ENCODE measurements at regions not wholly inside any gene's neighbourhood (a gene's known extent, or its start where the extent isn't known, plus 50 kb on each side); places are given as distances from the start of the nearest gene placed in this dataset.

DNA sequence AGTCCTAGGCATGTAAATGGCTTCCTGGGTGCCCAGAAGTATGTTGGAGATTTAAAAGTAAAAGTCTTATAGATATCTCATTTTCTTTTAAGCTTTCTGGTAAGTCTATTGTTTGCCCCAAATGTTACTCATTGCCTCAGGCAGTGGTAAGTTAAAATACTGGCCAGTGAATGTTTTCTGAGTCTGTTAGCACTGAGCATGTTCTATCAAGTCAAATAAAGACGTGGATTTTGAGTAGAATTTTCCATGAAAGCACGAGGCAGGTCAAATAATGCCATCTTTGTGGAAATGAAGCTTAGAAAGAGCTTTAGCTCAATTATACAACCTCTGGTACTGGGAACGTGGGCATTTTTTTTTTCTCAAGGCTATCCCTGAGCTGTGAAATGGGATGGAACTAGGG is 651.3 kb upstream of the ACO1 start:
- Mint-ChIP-seq H3K27me3 (no peaks in the 10 kb centered on the region), H3K36me3 (ENCODE audit: low read depth) (no peaks in the 10 kb centered on the region), H3K4me3 (no peak overlapping the region), H3K4me1 (ENCODE audit: low read depth) (no peaks in the 10 kb centered on the region), H3K9me3 (no peaks in the 10 kb centered on the region), H3K27ac (no peak overlapping the region)
- CTCF ChIA-PET, result no interaction called here
- POLR2A ChIA-PET, result no interaction called here
- intact Hi-C loops (cut with micrococcal nuclease), result no loop called here
- ATAC-seq, result no peak
- DNase-seq, result no peak
- TF ChIP-seq, protein P1, sequence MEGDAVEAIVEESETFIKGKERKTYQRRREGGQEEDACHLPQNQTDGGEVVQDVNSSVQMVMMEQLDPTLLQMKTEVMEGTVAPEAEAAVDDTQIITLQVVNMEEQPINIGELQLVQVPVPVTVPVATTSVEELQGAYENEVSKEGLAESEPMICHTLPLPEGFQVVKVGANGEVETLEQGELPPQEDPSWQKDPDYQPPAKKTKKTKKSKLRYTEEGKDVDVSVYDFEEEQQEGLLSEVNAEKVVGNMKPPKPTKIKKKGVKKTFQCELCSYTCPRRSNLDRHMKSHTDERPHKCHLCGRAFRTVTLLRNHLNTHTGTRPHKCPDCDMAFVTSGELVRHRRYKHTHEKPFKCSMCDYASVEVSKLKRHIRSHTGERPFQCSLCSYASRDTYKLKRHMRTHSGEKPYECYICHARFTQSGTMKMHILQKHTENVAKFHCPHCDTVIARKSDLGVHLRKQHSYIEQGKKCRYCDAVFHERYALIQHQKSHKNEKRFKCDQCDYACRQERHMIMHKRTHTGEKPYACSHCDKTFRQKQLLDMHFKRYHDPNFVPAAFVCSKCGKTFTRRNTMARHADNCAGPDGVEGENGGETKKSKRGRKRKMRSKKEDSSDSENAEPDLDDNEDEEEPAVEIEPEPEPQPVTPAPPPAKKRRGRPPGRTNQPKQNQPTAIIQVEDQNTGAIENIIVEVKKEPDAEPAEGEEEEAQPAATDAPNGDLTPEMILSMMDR (IDR thresholded peaks at IDR 0.05), result no peak

GRCh38 chr9:31736581-31737179 is 647.8 kb upstream of the ACO1 start:
- TF ChIP-seq, protein P1 (IDR thresholded peaks at IDR 0.05), result no peak
- ChIA-PET CTCF (no interaction called here), POLR2A (no interaction called here)
- Mint-ChIP-seq H3K4me3 (no peak overlapping the region), H3K27ac (no peak overlapping the region), H3K36me3 (ENCODE audit: low read depth) (no peaks in the 10 kb centered on the region), H3K27me3 (no peaks in the 10 kb centered on the region), H3K4me1 (ENCODE audit: low read depth) (no peaks in the 10 kb centered on the region), H3K9me3 (no peaks in the 10 kb centered on the region)
- ATAC-seq (no peak), DNase-seq (no peak)
- intact Hi-C loops (cut with micrococcal nuclease), result no loop called here

DNA sequence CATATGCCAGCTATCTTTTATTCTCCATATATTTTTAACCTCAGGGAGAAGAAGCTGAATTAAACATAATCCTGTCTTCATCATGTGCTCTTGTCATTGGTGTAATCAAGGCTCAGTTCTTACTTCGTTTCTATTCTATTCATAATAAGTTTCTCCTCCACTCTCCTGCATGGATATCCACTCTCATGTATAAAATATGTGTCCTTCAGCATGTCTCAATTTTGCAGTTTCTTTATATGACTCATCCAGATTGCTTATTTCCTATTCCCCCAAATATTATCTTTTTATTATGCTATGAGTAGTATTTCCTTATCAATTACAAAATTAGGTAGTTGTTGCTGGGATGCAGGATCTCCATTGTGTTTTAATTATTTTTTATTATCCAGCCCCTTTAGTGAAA is 643.7 kb upstream of the ACO1 start:
- ChIA-PET POLR2A (no interaction called here), CTCF (no interaction called here)
- DNase-seq (no peak), ATAC-seq (no peak)
- TF ChIP-seq, protein P1 (IDR thresholded peaks at IDR 0.05), result no peak
- H3K27ac Mint-ChIP-seq, result no peak overlapping the region
- H3K36me3 Mint-ChIP-seq (ENCODE audit: low read depth), result no peaks in the 10 kb centered on the region
- no peaks in the 10 kb centered on the region for H3K27me3 Mint-ChIP-seq
- H3K9me3 Mint-ChIP-seq, result no peaks in the 10 kb centered on the region
- no peak overlapping the region for H3K4me3 Mint-ChIP-seq
- intact Hi-C loops (cut with micrococcal nuclease), result no loop called here
- H3K4me1 Mint-ChIP-seq (ENCODE audit: low read depth), result no peaks in the 10 kb centered on the region

DNA sequence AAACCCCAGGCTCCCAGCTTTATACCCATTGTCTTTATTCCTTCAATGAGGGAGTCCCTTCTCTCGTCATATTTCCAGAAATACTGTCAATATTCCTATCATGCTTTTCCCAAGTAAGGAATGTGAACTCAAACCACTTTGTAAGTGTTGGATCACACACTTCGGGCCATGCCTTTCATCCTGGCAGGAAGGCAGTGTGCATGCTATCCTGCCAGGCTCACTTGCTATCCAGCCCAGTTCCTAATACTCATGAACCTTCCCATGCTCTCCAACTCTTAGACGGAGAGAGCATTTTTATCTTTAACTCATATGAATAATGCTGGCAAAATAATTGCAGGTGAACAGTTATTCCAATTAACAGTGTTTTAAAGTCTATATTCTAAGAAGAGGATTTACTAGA is 639.9 kb upstream of the ACO1 start:
- TF ChIP-seq, protein P1 (IDR thresholded peaks at IDR 0.05), result no peak
- ATAC-seq (no peak), DNase-seq (no peak)
- Mint-ChIP-seq H3K27ac (no peak overlapping the region), H3K4me3 (no peak overlapping the region), H3K4me1 (ENCODE audit: low read depth) (no peaks in the 10 kb centered on the region), H3K36me3 (ENCODE audit: low read depth) (no peaks in the 10 kb centered on the region), H3K27me3 (no peaks in the 10 kb centered on the region), H3K9me3 (no peaks in the 10 kb centered on the region)
- intact Hi-C loops (cut with micrococcal nuclease), result no loop called here
- ChIA-PET POLR2A (no interaction called here), CTCF (no interaction called here)

- intact Hi-C loops (cut with micrococcal nuclease), result no loop called here
- TF ChIP-seq, protein P1 (IDR thresholded peaks at IDR 0.05), result no peak
- Mint-ChIP-seq H3K9me3 (no peaks in the 10 kb centered on the region), H3K36me3 (ENCODE audit: low read depth) (no peaks in the 10 kb centered on the region), H3K27ac (no peak overlapping the region), H3K27me3 (no peaks in the 10 kb centered on the region), H3K4me3 (no peak overlapping the region), H3K4me1 (ENCODE audit: low read depth) (no peaks in the 10 kb centered on the region)
- POLR2A ChIA-PET, result no interaction called here
- no peak for ATAC-seq
- CTCF ChIA-PET, result no interaction called here
- no peak for DNase-seq
Observed at GRCh38 chr9:31745468-31745867, 639.0 kb upstream of the ACO1 start.
